WTC11 (cell line): ENCODE measurements at regions not wholly inside any gene's neighbourhood (a gene's known extent, or its start where the extent isn't known, plus 50 kb on each side); places are given as distances from the start of the nearest gene placed in this dataset.

Experiments
- ATAC-seq: fragments of 200-7000 bp; cut with Tn5 transposase; 2 replicates; pipeline ENCODE4 v1.10.0; 2021; ENCODE audit warnings: mild to moderate bottlenecking, moderate library complexity
- CTCF ChIA-PET: fragments of 300-600 bp; sonication (Branson Sonifier 250); formaldehyde crosslinking; loops from one replicate; lab custom pipeline; 2021; ENCODE audit warnings: antibody characterized with exemption; lab: Charles Lee
- POLR2A ChIA-PET: fragments of 350-600 bp; sonication (Branson Sonifier 250); formaldehyde crosslinking; loops from one replicate; lab custom pipeline; 2021; ENCODE audit warnings: antibody characterized with exemption; lab: Charles Lee
- DNase-seq: peaks from one replicate; pipeline ENCODE4 v3.0.0; 2021; ENCODE audit warnings: low spot score
- H3K27ac Mint-ChIP-seq: 2 replicates; pipeline ENCODE4 v1.8.0; 2021; ENCODE audit warnings: mixed read lengths
- H3K27me3 Mint-ChIP-seq: 2 replicates; pipeline ENCODE4 v1.8.0; 2021; ENCODE audit warnings: low read depth, mild to moderate bottlenecking, moderate library complexity, mixed read lengths
- H3K36me3 Mint-ChIP-seq: 2 replicates; pipeline ENCODE4 v1.8.0; 2021; ENCODE audit warnings: mixed read lengths
- H3K4me1 Mint-ChIP-seq: 2 replicates; pipeline ENCODE4 v1.8.0; 2022; ENCODE audit warnings: mixed read lengths
- H3K4me3 Mint-ChIP-seq: 2 replicates; pipeline ENCODE4 v1.8.0; 2021; ENCODE audit warnings: mild to moderate bottlenecking, moderate library complexity, mixed read lengths
- H3K9me3 Mint-ChIP-seq: 2 replicates; pipeline ENCODE4 v1.8.0; 2021; ENCODE audit warnings: mixed read lengths
- AR ChIP-seq: fragments of 250-450 bp; sonication (Bioruptor Pico); IDR thresholded peaks from 2 replicates; pipeline ENCODE4 v1.9.0; 2021; ENCODE audit warnings: mild to moderate bottlenecking
- ARID4B ChIP-seq: sonication (generic); formaldehyde crosslinking; IDR thresholded peaks from 2 replicates; pipeline ENCODE4 v1.8.0; 2023; ENCODE audit warnings: missing genetic modification reagents, mild to moderate bottlenecking, borderline replicate concordance
- ATF2 ChIP-seq: sonication (generic); formaldehyde crosslinking; IDR thresholded peaks from 2 replicates; pipeline ENCODE4 v1.8.1; 2022; ENCODE audit warnings: low read depth, missing genetic modification reagents, borderline replicate concordance
- E2F1 ChIP-seq: sonication (generic); formaldehyde crosslinking; IDR thresholded peaks from 2 replicates; pipeline ENCODE4 v1.8.0; 2022; ENCODE audit warnings: mild to moderate bottlenecking, missing genetic modification reagents
- EMX1 ChIP-seq: fragments of 250-450 bp; sonication (Bioruptor Pico); IDR thresholded peaks from 2 replicates; pipeline ENCODE4 v1.8.0; 2021; ENCODE audit warnings: mild to moderate bottlenecking
- ETV6 ChIP-seq: sonication (generic); formaldehyde crosslinking; IDR thresholded peaks from 2 replicates; pipeline ENCODE4 v1.8.1; 2022; ENCODE audit warnings: mild to moderate bottlenecking, missing genetic modification reagents
- HMGA2 ChIP-seq: fragments of 250-450 bp; sonication (Bioruptor Pico); IDR thresholded peaks from 2 replicates; pipeline ENCODE4 v1.4.0; 2021; ENCODE audit warnings: mild to moderate bottlenecking, moderate library complexity
- JAZF1 ChIP-seq: fragments of 250-450 bp; sonication (Bioruptor Pico); IDR thresholded peaks from 2 replicates; pipeline ENCODE4 v1.9.0; 2021; ENCODE audit warnings: moderate library complexity, mild to moderate bottlenecking, inconsistent platforms
- MAX ChIP-seq: sonication (generic); formaldehyde crosslinking; IDR thresholded peaks from 2 replicates; pipeline ENCODE4 v1.8.0; 2022; ENCODE audit warnings: mild to moderate bottlenecking, missing genetic modification reagents
- NFATC4 ChIP-seq: fragments of 250-450 bp; sonication (Bioruptor Pico); IDR thresholded peaks from 2 replicates; pipeline ENCODE4 v1.9.0; 2021; ENCODE audit warnings: mild to moderate bottlenecking
- TCF7 ChIP-seq: sonication (generic); formaldehyde crosslinking; IDR thresholded peaks from 2 replicates; pipeline ENCODE4 v1.8.0; 2022; ENCODE audit warnings: mild to moderate bottlenecking, low read depth, missing genetic modification reagents, moderate library complexity
- TP53 ChIP-seq: sonication (generic); formaldehyde crosslinking; IDR thresholded peaks from 2 replicates; pipeline ENCODE4 v1.8.1; 2023; ENCODE audit warnings: mild to moderate bottlenecking, missing genetic modification reagents
- USF1 ChIP-seq: sonication (generic); formaldehyde crosslinking; IDR thresholded peaks from 2 replicates; pipeline ENCODE4 v1.8.0; 2022; ENCODE audit warnings: mild to moderate bottlenecking, missing genetic modification reagents
- USF2 ChIP-seq: sonication (generic); formaldehyde crosslinking; IDR thresholded peaks from 2 replicates; pipeline ENCODE4 v1.8.1; 2023; ENCODE audit warnings: mild to moderate bottlenecking, missing genetic modification reagents, moderate library complexity
- ZBTB21 ChIP-seq: sonication (generic); formaldehyde crosslinking; IDR thresholded peaks from 2 replicates; pipeline ENCODE4 v1.8.1; 2023; ENCODE audit warnings: mild to moderate bottlenecking, missing genetic modification reagents, borderline replicate concordance
- ZNF219 ChIP-seq: sonication (generic); formaldehyde crosslinking; IDR thresholded peaks from 2 replicates; pipeline ENCODE4 v1.8.0; 2023; ENCODE audit warnings: missing genetic modification reagents, mild to moderate bottlenecking, borderline replicate concordance
- ZNF416 ChIP-seq: fragments of 250-450 bp; sonication (Bioruptor Pico); IDR thresholded peaks from 2 replicates; pipeline ENCODE4 v1.9.0; 2021; ENCODE audit warnings: mild to moderate bottlenecking, inconsistent platforms
- ZSCAN18 ChIP-seq: fragments of 250-450 bp; sonication (Bioruptor Pico); IDR thresholded peaks from 2 replicates; pipeline ENCODE4 v2.1.2; 2022; ENCODE audit warnings: mild to moderate bottlenecking, moderate library complexity

GRCh38 chr13:69155136-69155535 is 952.5 kb upstream of the ATXN8OS start (continued):
- TF ChIP-seq ARID4B (CRISPR knock-in tag) (no peak), ATF2 (no peak), ZSCAN18 (CRISPR knock-in tag) (no peak), USF2 (CRISPR knock-in tag) (no peak)
- TF ChIP-seq, all 79 proteins: peak for 0

DNA sequence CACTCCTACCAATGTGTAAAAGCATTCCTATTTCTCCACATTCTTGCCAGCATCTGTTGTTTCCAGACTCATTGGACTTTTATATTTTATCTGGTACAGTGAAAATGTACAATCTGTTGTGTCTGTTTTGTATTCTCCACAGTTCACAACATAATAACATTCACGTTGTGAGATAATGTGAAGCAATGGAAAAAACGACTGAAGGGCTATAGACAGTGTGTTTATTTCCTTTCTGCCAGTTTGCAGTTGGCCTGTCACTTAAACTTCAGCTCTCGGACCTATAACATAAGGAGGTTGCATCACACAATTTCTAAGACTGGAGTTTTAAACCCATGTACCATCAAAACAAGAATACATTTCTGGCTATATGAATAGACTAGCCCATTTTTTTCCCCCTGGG is 965.5 kb upstream of the ATXN8OS start:
- Mint-ChIP-seq H3K27me3 (no peaks in the 10 kb centered on the region), H3K9me3 (no peaks in the 10 kb centered on the region), H3K4me3 (no peak overlapping the region), H3K4me1 (peaks cover 5% of the 10 kb centered on the region; the same call in 1 of the 2 replicates), H3K27ac (no peak overlapping the region), H3K36me3 (no peaks in the 10 kb centered on the region)
- ChIA-PET CTCF (no interaction called here), POLR2A (interaction anchor here (0.6 kb wide), 1 partner anchor 46 kb away, joined by 6 read pairs; no protein-coding TSS in a partner anchor)
- no peak for DNase-seq
- TF ChIP-seq TP53 (CRISPR knock-in tag): no peak
- TF ChIP-seq USF1 (CRISPR knock-in tag): no peak
- no peak for TF ChIP-seq NFATC4
- no peak for TF ChIP-seq EMX1 (CRISPR knock-in tag)
- no peak for TF ChIP-seq ZNF219 (CRISPR knock-in tag)
- TF ChIP-seq ZBTB21: no peak
- no peak for TF ChIP-seq ZNF416 (CRISPR knock-in tag)
- no peak for TF ChIP-seq USF2 (CRISPR knock-in tag)
- TF ChIP-seq JAZF1 (CRISPR knock-in tag): no peak
- no peak for TF ChIP-seq HMGA2 (CRISPR knock-in tag)
- ATAC-seq: no peak

- Mint-ChIP-seq H3K4me3 (no peak overlapping the region), H3K9me3 (peaks cover 12% of the 10 kb centered on the region), H3K4me1 (peaks cover 10% of the 10 kb centered on the region), H3K27ac (no peak overlapping the region), H3K36me3 (no peaks in the 10 kb centered on the region), H3K27me3 (no peaks in the 10 kb centered on the region)
- DNase-seq: no peak
- POLR2A ChIA-PET: no interaction called here
- CTCF ChIA-PET: no interaction called here
- no peak for ATAC-seq
- TF ChIP-seq JAZF1 (CRISPR knock-in tag) (no peak), MAX (CRISPR knock-in tag) (no peak), TCF7 (CRISPR knock-in tag) (no peak), AR (CRISPR knock-in tag) (no peak), ETV6 (CRISPR knock-in tag) (no peak), E2F1 (CRISPR knock-in tag) (no peak)
Measured at GRCh38 chr13:69124996-69125395, 982.6 kb upstream of the ATXN8OS start.
